Stimulated activated naive CD4-positive, alpha-beta T cell (primary cell): ENCODE measurements at regions not wholly inside any gene's neighbourhood (a gene's known extent, or its start where the extent isn't known, plus 50 kb on each side); places are given as distances from the start of the nearest gene placed in this dataset.
"Not testable (repeated sequence)": the region's sequence is repeated elsewhere in the genome, so short reads cannot be mapped to it uniquely, and the experiment has no call there.

Experiments
- DNase-seq, 6 experiments: peaks; one replicate each; lab custom pipeline; 2025; lab: John Stamatoyannopoulos, UW

DNA sequence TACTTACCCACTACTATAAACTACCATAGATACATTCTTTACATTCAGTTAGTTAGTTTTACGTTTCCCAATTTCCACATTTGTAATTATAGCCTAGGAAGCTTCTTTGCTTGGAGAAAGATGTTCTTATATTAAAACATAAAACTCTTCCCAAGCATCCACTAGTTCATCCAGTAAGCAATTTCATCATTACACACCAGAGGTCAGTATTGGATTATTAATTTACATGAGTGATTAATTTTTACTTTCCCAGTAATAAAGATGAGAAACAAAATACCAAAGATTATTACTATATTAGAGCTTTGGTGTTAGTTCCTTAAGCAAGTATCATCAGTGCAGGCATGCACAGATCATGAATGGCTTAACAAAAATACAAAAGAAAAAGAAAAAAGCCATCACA is 518.4 kb downstream of the TUBA3C start:
- DNase-seq, result not testable (repeated sequence)

- peak in 3 of 6 experiments; percentile 5 to 6 (median 6) for DNase-seq
Measured at GRCh38 chr13:18643644-18644172, 537.9 kb downstream of the TUBA3C start.

GRCh38 chr13:18628928-18629327 is 552.7 kb downstream of the TUBA3C start:
- DNase-seq, result not testable (repeated sequence)

- DNase-seq, result no peak
Measured at GRCh38 chr13:18628428-18628827, 553.2 kb downstream of the TUBA3C start.

- not testable (repeated sequence) for DNase-seq
Measured at GRCh38 chr13:18624061-18624460, 557.6 kb downstream of the TUBA3C start.

DNA sequence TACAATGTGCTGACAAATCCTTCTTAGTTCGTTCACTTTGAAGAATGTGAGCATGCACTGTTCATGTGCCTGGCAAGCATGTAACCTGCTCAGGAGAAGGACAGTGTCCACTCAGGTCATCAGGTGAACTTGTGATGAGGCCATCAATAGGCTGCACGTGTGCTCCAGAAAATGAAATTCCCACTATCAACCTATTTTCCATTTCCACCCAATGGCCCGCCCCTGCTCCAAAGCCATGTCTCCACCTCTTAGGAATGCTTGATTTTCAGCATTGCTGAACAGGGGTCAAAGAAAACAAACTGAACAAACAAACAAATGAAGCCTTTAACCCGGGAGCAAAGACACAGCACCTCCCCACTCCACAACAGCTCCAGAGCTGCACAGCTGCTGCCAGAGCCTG is 563.2 kb downstream of the TUBA3C start:
- not testable (repeated sequence) for DNase-seq

GRCh38 chr13:18610476-18610875 is 571.1 kb downstream of the TUBA3C start:
- not testable (repeated sequence) for DNase-seq

GRCh38 chr13:18609371-18609770 is 572.3 kb downstream of the TUBA3C start:
- not testable (repeated sequence) for DNase-seq

DNA sequence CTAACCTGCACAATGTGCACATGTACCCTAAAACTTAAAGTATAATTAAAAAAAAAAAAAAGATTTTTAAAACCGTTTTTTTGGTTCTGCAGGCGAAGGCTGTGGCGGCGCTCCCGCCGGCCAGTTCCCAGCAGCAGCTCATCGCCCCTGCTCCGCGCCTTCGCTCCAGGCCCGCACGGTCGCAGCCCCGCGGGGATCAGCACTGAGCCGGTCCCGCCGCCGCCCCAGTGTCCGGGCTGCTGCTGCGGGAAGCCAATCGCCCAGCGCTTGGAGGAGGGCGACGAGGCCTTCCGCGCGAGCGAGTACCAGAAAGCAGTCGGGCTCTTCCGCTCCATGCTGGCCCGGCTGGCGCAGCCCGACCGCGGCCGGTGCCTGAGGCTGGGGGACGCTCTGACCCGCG is 572.8 kb downstream of the TUBA3C start:
- DNase-seq, result not testable (repeated sequence)

- not testable (repeated sequence) for DNase-seq
Measured at GRCh38 chr13:18600366-18600765, 581.3 kb downstream of the TUBA3C start.

DNA sequence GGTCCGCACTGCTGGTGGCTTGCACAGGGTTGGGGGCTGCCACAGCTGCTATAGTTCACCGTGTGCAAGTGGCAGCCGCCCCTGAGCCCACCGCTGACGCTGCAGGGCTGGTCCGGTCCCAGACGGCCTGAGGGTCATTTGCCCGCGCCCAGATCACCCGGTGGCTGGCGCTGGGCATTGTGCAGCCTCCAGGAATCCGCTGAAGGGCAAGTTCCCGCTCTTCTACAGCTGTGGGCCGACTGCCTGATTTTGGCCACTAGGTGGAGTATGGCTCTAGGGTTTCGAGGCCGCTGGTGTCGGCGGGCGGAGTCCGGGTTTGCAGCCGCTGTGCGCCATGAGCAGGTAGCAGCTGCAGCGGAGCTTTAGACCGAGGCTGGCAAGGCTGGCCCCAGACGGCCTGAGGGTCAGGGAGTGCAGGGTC is 581.8 kb downstream of the TUBA3C start:
- peak in 2 of 6 experiments; percentile 5 to 30 for DNase-seq

DNA sequence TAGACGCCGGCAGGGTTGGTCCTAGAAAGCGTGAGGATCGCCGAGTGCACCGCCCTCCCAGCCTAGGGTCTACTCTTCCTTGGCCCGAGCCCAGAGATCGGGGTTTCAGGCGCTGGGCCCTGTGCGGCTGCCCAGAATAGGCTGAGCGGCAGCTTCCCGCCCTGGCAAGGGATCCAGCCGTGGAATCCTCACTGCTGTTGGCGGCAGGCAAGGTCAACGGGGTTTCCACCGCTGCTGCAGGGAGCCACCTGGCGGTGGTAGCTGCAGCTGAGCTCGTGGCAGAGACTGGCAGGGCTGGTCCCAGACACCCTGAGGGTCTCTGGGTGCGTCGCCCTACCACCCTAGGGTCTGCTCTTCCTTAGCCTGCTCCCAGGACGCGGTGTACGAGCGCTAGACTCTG is 583.1 kb downstream of the TUBA3C start:
- not testable (repeated sequence) for DNase-seq

DNA sequence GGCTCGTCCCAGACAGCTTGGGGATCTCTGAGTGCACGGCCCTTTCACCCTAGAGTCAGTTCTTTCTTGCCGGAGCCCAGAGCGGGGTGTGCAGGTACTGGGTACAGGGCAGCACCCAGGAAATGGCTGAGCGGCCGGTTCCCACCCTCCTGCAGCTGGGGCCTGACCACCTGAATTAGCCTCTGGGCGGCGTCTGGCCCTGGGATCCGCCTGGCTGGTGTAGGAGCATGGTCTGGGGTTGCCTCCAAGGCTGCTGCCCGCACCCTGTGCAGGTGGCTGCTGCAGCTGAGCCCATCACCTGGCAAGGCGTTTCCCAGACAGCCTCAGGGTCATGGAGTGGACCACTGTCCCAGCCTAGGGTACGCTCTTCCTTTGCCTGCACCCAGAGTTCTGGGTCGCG is 583.7 kb downstream of the TUBA3C start:
- DNase-seq, result not testable (repeated sequence)

- not testable (repeated sequence) for DNase-seq
Measured at GRCh38 chr13:18577103-18577502, 604.5 kb downstream of the TUBA3C start.

DNA sequence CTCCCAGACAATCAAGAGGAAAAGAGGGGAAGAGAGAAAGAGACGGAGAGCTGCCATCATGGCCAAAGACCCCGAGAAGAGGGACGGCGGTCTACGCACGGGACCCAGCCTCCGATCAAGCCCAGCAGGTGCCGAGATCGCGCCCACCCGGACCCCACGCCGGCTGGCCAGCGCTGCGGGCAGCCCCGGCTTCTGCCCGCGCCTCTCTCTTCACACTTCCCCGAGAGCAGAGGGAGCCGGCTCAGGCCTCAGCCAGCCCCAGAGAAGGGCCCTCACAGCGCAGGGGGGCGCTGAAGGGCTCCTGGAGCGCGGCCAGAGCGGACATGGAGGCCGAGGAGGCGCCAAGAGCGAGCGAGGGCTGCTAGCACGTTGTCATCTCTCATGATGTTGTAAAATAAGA is 613.7 kb downstream of the TUBA3C start:
- DNase-seq, result not testable (repeated sequence)
